Stomach (tissue), 4 donors: ENCODE measurements at regions not wholly inside any gene's neighbourhood (a gene's known extent, or its start where the extent isn't known, plus 50 kb on each side); places are given as distances from the start of the nearest gene placed in this dataset.

ENCODE experiments used
- CTCF ChIP-seq, 7 experiments: fragments of 450-650 bp in 4 of 7; fragments of 200-600 bp in 3 of 7; sonication (generic) in 3 of 7; IDR thresholded peaks; one replicate each; pipeline ENCODE4 v1.5.1; 2016 to 2019; ENCODE audit warnings: antibody characterized with exemption in 7 of 7, control low read depth in 2 of 7, mild to moderate bottlenecking in 1 of 7
- EP300 ChIP-seq: sonication (generic); formaldehyde crosslinking; IDR thresholded peaks from one replicate; pipeline ENCODE4 v1.6.1; 2017; ENCODE audit warnings: antibody characterized with exemption
- POLR2A ChIP-seq, 4 donors: fragments of 450-650 bp; IDR thresholded peaks; one replicate each; pipeline ENCODE4 v1.6.1; 2016; ENCODE audit warnings: antibody characterized with exemption in 4 of 4, control low read depth in 2 of 4, mild to moderate bottlenecking in 1 of 4, moderate library complexity in 1 of 4
- POLR2AphosphoS5 ChIP-seq, 3 donors: sonication (generic); formaldehyde crosslinking; IDR thresholded peaks; one replicate each; pipeline ENCODE4 v1.6.1; 2016; ENCODE audit warnings: antibody characterized with exemption in 3 of 3

- TF ChIP-seq CTCF (IDR thresholded peaks at IDR 0.05) (no peak), POLR2A (IDR thresholded peaks at IDR 0.05) (no peak), POLR2AphosphoS5 (IDR thresholded peaks at IDR 0.05) (no peak), EP300 (no peak)
Observed at GRCh38 chr2:123103902-123104301, 921.2 kb upstream of the CNTNAP5 start.
